Medulla oblongata (tissue), 1 donor: ENCODE measurements at regions not wholly inside any gene's neighbourhood (a gene's known extent, or its start where the extent isn't known, plus 50 kb on each side); places are given as distances from the start of the nearest gene placed in this dataset.
"Not testable (repeated sequence)": the region's sequence is repeated elsewhere in the genome, so short reads cannot be mapped to it uniquely, and the experiment has no call there.

Source experiments
- DNase-seq: peaks from one replicate; pipeline ENCODE4 v3.0.0-alpha.2; 2015; ENCODE audit errors: extremely low spot score

DNA sequence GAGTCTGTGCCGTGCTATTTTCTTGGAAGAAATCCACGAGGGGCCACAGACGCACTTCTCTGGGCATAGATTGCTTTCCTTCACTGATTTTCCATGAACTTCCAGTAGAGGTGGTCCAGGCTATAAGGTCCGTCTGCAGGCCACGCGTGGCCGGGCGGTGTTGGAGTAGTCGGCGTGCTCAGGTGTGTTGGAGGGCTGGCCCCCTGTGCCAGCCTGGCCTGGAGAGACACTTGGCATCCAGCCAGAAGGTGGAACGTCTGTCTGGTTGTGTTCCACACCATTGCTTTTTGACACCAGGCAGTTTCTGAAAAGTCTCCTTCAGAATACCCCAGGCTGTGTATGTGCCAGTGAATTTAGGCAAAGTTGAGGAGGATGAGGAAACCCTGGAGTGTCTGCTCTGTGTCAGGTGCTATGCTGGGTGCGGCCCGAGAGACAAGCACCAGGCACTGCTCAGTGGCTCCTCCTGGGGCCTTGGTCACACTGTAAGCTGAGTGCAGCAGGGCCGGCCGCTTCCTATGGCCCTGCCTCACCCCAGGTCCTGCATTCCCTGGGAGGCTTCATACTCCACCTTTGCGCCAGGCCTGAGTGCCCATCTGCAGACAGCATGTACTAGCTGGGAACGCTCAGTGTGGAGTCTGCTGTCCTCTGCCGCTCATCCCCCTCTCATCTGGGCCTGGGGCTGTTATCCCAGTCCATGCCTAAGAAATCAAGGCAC, 52.1 kb upstream of the TAMM41 start:
- no peak for DNase-seq

DNA sequence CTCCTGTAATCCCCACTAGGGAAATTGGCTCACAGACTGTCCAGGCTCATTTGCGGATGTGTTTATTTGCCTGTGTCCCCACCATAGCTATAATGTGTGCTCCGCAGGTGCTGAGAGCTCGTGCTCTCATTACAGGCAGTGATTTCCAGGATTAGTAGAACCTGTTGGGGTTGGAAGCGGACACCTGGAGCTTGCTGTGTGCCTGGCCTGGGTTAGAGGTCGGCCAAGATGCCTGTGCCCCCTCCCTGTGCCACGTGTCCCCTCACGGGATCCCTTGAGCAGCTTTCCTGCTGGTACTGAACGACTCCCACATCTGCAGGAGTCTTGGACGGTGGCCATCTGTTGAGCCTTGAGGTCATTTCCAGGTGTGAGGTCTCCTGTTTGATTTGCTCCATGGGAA, 52.7 kb upstream of the TAMM41 start:
- not testable (repeated sequence) for DNase-seq

DNA sequence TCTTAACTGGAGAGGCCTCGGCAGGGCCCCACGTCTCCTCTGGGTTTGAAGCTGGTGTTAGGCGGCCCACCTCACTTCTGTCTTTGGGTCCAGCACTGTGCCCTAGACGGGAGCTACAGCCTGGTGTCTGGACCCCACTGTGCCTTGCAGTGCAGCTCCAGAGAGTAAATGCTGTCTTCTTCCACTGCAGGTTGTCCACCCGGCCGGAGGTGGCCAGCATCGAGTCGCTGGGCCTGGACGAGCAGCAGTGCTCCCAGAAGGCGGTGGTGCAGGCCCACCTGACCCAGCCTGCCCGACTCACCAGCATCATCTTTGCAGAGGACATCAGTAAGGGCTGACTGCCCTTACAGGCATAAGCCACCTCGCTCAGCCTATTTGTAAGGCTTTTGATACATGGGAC, 53.1 kb upstream of the TAMM41 start:
- no peak for DNase-seq

DNA sequence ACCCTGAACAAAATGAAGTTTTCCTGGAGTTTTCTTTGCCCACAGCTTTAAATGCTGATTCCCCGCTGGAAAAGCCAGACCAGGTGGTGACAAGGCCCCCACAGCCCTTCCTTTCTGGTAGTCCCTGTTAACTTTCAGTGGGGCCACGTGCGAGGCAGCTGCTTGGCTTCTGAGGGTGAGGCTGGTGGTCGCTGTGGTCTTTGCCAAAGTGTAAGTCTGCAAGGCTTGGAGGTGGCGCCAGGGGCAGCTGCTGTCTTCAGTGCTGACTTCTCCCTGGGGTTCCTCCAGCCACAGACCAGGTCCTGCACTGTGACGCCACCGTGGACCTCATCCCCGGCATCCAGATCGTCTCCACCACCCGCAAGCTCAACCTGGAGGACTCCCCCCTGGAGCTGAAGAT, 54.1 kb upstream of the TAMM41 start:
- DNase-seq: no peak

DNA sequence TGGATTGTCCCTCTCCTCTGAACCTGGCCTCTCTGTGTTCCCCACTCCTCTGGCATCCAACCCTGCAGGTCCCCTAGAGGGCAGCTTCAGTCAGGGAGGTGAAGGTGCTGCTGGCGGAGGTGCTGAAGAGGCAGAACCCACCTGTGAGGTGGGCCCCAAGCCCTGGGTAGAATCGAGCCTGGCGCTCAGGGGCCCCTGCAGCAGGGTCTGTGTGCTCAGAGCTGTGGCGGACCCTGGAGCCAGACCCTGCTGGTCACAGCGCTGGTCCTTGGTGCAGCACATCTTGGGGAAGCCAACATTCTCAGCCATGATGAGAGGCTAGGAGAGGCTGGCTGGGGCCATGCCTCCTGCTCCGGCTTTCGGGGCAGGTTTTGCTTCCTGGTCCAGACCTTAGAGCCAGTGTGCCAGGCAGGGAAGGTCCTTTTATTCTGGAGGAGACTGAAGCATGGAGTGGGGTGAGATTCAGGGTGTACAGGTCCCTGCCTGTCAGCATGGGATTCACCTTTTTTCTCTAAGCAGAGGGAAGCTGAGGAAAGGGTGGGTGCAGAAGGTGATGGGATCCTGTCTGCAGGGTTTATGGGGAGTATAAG, 54.7 kb upstream of the TAMM41 start:
- DNase-seq: no peak

DNA sequence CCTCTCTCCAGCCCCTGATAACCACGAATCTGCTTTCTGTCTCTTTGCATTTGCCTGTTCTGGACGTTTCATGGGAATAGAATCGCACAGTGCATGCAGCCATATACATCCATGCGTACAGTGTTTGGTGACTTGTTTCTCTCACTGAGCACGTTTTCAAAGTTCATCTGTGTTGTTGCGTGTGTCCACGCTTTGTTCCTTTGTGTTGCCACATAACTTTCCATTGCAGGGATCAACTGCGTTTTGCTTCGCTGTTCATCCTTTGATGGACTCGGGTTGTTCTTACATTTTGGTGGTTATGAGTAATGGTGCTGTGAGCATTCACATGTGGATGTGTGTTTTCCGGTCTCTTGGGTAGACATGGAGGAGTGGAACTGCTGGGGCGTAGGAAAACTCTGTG, 56.4 kb upstream of the TAMM41 start:
- no peak for DNase-seq

DNA sequence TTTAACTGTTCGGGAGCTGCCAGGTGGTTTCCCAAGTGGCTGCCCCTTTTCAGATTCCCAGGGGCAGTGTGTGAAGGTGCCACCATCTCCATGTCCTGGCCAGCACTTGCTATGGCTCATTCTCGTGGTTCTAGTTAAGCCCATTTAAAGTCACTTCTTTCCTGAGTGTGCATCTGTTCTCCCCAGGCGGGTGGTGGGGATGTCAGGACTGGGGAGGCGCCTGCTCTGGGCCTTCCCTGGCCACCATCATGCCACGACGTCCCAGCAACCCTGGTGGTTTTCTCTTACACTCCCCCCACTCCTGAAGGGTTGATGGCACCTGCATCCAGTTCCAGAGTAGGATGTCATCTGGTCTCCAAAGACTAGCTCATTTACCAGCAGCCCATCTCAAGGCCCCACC, 56.8 kb upstream of the TAMM41 start:
- DNase-seq: no peak

DNA sequence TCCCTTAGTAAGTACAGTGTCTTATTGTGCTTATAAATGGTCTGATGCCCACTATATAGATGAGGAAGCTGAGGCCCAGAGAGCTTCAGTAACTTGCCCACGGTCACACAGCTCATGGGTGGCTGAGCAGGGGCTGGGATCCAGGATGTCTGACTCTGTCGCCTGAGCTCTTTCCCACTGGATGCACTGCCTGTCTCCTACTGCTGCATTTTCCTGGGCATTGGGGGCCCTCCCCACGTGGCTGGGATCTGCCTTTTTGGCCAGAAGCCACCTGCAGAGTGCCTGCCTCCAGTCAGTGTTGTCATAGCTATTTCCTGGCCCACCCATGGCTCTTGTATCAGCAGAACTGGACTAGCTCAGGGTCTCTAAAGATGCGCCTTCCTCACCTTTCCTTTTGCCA, 57.5 kb upstream of the TAMM41 start:
- DNase-seq: no peak

DNA sequence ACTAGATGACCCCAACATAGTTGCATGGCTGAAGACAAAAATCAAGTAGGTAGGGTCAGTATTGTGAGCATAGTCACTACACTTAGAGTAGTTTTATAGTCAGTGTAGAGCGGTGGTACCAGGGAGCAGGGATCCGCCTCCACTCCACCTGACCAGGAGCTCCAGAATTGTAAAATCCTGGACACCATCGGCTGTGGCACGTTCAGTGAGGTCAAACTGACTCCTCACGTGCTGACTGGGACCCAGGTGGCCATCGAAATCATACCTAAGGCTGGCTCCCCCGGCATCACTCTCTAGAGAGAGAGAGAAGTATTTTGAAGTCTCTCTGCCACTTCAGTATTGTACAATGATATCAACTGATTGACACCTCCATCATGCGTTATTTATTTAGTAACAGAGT, 59.7 kb upstream of the TAMM41 start:
- DNase-seq: no peak

DNA sequence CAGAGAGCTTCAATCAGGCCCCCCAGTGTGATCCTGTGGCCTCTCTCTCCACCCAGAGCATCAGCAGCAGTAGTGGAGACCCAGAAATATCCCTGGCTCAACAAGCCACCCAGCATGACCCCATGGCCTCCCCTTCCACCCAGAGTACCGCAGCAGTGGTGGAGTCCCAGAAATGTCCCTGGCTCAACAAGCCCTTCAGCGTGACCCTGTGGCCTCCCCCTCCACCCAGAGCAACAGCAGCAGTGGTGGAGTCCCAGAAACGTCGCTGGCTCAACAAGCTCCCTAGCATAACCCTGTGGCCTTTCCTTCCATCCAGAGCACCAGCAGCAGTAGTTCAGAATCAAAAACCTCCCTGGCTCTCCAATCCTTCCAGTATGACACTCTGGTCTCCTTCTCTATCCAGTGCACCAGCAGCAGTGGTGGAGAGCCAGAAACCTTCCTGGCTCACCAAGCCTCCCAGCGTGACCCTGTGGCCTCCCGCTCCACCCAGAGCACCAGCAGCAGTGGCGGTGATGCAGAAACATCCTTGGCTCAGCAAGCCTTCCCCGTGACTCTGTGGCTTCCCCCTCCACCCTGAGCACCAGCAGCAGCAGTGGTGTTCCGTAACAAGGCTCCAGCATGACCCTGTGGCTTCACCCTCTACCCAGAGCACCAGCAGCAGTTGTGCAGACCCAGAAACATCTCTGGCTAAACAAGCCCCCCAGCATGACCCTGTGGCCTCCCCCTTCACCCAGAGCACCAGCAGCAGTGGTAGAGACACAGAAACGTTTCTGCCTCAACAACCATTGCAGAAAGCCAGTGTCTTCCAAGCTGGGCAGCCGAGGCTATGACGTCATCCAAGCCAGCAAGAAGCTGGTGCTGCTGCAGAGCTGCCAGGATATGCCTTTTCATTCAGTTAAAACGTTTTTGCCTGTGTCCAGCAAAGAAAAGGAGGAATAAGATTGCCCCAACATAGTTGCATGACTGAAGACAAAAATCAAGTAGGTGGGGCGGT, 61.3 kb upstream of the TAMM41 start:
- peak; percentile 43 for DNase-seq

DNA sequence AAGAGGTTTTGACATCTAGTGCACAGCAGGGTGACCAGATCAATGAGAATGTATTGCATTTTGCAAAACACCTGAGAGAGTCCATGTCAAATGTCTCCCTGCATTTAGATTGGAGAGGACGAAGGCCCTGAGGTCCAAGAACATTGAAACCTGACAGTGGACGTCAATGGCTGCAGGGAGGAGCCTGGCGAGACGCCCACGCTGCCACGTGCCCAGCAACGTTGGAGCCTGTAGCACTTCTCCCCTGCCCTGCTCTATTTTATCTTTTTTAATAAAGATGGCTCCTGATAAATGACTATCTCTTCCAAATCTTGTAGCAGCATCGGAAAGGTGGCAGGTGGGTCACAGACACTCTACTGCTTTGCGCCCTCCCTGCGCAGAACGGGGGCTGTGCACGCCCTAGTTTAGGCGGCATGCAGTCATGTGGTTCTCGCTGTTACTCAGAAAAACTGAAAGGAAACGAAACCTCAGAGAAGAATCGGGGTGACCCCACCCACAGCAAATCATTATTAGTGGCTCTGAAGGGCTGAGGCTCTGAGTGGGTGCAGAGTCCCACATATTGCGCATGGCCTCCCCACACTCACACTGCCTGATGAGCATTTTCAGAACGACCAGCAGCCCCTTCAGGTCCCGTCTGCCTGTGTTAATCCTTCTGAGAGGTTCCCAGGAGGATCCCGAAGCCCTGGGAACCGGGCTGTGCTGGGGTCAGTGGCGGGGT, 62.5 kb upstream of the TAMM41 start:
- DNase-seq: no peak

DNA sequence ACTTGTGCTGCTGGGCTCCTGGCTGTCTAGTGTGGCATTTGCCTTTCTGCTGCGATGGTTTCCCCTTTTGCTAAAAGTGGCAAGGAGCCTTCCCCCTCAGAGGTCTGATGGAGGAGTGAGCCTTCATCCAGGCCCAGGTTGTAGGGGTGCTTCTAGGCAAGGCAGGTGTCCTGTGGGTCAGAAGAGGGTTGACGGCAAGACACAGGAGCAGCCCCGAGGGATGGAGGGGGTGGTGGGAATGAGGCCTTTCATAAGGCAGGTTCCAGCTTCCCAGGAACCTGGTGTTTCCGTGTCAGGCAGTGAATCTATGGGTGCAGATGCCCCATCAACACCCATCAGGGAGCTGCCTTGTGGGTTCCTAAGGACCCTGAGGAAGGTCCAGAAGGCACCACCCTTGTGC, 63.0 kb upstream of the TAMM41 start:
- no peak for DNase-seq

DNA sequence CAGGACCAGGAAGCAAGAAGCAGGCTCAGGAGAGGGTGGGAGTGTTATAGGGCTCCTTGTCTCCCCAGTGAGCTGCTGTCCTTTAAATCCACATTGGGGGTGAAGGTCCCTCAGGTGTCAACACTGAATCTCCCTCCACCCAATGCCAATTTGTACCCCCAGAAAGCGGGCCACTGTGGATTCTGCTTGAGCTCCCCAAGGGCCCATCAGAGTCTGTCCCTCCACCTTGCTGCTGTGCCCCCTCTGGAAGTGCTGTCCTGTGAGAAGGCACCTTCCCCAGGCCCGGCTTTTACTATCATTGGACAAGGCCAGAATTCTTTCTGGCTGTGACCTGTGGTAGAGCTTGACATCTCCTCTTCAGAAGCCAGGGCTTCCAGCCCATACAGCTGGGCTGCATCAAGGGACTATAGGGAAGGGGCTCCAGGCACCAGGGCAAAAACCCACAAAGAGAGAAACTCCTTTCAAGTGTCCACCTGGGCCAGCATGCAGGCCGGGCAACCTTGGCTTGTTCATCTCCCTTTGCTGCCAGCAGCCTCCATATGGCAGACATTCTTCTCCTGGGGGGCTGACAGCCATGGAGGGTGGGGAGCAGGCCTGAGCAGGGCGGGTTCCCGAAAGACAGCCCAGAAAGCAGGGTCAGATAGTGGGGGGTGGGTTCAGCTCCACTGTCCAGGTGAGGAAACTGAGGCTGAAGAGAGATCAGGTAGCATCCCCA, 63.7 kb upstream of the TAMM41 start:
- DNase-seq: not testable (repeated sequence)

DNA sequence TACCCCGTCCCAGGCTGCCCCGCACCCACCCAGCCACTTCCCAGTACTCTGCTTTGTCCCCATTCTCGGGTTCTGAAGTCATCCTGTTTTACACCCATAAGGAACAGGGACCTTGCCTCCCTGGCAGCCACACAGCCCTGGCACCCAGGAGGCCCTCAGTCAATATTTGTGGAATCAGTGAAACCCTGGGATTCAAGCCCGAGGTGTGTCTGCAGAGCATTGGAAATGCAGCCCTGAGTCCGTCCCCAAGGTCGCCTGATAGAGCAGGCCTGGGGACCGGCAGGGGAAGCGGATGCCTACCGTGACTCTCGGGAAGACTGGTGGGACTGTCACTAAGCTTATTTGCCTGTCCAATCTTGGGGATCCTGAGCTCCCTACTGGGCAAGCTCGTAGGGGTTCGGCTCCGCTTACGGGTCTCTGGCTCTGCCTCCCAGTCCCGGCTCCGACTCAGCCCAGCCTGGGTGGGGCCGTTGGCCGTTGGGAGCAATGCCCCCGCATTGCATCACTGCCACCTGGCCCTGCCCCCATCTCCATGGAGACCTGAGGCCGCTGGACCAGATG, 64.4 kb upstream of the TAMM41 start:
- DNase-seq: no peak

DNA sequence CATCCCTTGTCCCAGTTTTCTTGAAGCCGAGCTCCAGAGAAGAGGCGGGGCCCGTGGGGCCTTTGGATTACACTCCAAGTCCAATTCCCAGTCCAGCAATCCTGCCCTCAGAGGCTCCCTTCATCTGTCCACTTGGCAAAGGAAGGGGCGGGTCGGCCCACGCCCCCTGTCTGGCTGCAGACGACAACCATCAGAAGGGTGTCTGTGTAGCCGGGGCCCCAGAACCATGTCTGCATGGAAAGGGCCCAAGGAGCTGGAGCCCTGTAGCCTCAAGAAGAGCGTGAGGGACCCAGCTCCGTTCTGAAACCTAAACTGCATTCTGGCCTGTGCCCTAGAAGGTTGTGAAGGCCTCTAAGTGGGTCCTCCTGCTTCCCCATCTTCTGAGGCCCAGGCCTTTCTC, 65.2 kb upstream of the TAMM41 start:
- DNase-seq: not testable (repeated sequence)

DNA sequence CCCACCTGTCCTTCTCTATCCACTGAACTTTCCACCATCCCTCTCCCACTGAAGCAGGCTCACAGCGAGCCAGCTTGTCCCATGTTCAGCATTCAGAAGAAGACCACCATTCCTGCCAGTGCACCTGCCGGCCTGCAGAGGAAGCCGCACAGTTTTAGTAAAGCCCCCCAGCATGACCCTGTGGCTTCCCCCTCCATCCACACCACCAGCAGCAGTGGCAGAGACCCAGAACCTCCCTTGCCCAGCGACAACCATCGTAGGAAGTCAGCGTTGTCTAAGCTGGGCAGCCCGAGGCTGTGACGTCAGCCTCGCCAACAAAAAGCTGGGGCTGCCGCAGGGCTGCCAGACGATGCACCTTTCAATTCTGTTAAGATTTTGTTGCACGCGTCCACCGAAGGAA, 66.6 kb upstream of the TAMM41 start:
- no peak for DNase-seq

DNA sequence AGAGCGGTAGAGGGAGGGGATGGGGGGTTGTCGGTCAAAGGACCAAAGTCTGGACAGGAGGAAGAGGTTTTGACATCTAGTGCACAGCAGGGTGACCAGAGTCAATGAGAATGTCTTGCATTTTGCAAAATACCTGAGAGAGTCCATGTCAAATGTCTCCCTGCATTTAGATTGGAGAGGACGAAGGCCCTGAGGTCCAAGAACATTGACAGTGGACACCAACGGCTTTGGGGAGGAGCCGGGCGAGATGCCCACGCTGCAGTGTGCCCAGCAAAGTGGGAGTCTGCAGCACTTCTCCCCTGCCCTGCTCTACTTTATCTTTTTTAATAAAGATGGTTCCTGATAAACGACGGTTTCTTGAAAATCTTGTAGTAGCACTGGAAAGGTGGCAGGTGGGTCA, 67.4 kb upstream of the TAMM41 start:
- DNase-seq: no peak

DNA sequence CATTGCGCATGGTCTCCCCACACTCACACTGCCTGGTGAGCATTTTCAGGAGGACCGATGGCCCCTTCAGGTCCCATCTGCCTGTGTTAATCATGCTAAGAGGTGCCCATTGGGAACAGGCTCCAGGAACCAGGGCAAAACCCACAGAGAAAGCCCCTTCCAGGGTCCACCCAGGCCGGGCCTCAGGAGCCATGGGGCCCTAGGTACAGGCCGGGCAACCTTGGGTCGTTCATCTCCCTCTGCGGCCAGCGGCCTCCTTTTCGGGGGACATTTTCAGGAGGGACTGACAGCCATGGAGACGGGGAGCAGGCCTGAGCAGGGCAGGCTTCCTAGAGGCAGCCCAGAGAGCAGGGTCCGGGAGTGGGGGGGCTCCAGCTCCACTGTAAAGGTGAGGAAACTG, 68.0 kb upstream of the TAMM41 start:
- DNase-seq: no peak

DNA sequence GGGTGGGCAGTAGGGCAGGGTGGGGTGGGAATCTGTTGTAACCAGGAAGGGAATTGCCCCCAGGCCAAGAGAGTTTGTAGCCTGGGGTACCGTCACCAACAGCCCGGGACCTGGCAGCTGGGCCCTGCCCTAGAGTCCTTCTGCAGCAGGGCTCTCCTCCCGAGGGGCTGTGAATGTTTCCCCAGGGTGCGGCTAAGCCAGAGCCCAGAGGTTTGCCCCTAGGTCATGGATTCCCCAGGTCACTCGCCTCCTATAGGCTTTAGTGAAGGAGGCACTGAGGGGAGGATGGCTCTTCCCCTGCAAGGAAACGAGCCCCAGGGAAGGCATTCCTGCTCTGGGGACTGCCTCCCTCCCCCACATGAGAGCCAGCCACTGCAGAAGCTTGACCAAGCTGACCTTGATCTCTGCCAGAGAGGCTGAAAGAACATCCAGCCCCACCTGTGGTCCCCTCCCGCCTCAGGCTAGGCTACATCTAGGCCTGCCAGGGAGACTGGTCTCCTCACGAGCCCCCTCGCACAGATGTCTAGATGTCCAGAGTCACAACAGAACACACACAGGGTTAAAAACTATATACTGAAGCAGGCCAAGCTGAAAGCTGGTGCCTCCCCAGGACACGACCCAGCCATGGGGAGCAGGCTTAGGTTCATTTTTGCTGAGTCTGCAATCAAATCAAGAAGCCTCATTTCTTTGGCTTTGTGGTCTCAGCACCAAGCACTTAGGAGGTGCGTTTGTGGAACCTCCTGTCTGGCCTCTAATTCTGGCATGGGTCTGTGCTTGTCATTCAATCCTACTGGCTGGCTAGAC, 69.1 kb upstream of the TAMM41 start:
- no peak for DNase-seq

DNA sequence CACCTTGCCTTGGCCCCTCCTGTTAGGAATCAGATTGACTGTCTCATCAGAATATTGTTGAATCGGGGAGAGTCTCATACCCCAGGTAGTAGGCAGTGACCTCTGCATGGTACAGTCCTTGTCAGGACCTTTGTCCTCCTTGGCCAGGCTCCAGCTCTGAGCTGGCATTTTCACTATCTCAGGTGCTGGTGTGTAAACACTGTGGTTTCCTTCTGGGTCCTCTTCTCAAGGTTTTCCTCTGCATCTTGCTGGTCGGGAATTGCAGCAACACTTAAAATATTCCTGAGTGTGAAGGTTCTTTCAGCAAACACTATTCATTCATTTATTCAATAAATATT, 69.7 kb upstream of the TAMM41 start:
- DNase-seq: not testable (repeated sequence)
